GM12873 (cell line): ENCODE measurements at regions not wholly inside any gene's neighbourhood (a gene's known extent, or its start where the extent isn't known, plus 50 kb on each side); places are given as distances from the start of the nearest gene placed in this dataset.

ENCODE experiments used
- TF ChIP-seq, protein P1 (sequence below): IDR thresholded peaks from 2 replicates; pipeline ENCODE4 v1.5.1; 2012; ENCODE audit warnings: low read depth, mild to moderate bottlenecking, moderate library complexity, low read length, control low read depth; ENCODE audit not compliant: insufficient read depth; ENCODE audit errors: missing control alignments

DNA sequence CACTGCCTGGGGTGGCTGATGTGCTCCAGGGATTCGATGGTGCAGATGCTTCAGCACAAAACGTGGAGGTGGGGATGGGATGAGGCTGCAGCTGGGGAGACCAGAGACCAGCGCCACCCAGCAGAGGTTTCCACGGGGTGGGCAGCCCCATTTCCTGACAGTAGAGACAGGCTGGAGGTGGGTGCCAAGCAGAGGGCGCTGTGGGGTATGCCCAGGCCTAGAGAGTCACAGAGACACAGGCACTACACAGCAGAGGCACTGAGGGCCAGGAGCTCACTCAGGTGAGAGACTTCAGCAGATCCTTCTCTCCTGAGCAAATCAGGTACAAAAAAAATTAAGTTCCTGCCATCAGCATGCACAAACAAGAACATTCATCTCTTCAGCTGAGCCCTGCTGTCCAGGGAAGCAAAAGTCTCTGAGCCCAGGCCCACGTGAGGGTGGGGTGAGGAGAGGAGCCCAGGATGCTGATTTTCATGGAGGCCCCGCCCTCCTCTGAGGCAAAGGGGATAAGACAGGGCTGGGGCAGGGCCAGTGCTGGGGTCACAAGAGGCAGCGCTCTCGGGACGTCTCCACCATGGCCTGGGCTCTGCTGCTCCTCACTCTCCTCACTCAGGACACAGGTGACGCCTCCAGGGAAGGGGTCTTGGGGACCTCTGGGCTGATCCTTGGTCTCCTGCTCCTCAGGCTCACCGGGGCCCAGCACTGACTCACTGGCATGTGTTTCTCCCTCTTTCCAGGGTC lies 53.1 kb downstream of the GGTLC2 start:
- TF ChIP-seq, protein P1, sequence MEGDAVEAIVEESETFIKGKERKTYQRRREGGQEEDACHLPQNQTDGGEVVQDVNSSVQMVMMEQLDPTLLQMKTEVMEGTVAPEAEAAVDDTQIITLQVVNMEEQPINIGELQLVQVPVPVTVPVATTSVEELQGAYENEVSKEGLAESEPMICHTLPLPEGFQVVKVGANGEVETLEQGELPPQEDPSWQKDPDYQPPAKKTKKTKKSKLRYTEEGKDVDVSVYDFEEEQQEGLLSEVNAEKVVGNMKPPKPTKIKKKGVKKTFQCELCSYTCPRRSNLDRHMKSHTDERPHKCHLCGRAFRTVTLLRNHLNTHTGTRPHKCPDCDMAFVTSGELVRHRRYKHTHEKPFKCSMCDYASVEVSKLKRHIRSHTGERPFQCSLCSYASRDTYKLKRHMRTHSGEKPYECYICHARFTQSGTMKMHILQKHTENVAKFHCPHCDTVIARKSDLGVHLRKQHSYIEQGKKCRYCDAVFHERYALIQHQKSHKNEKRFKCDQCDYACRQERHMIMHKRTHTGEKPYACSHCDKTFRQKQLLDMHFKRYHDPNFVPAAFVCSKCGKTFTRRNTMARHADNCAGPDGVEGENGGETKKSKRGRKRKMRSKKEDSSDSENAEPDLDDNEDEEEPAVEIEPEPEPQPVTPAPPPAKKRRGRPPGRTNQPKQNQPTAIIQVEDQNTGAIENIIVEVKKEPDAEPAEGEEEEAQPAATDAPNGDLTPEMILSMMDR = no peak

DNA sequence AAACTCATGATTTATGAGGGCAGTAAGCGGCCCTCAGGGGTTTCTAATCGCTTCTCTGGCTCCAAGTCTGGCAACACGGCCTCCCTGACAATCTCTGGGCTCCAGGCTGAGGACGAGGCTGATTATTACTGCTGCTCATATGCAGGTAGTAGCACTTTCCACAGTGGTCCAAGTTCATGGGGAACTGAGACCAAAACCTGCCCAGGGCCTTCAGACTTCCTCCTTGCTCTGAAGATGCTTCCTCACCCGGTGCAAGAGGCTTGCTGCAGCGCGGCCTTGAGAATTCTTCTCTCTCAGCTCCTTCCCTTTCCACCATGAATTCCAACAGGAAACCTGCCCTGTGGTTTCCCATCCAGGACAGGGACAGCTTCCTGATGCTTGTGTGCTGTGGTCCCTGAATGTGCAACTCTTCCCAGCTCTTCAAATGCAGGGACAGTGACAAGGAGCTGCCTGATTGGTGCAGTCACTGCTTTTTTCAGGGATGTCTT lies 53.9 kb downstream of the GGTLC2 start:
- TF ChIP-seq, protein P1 = no peak

DNA sequence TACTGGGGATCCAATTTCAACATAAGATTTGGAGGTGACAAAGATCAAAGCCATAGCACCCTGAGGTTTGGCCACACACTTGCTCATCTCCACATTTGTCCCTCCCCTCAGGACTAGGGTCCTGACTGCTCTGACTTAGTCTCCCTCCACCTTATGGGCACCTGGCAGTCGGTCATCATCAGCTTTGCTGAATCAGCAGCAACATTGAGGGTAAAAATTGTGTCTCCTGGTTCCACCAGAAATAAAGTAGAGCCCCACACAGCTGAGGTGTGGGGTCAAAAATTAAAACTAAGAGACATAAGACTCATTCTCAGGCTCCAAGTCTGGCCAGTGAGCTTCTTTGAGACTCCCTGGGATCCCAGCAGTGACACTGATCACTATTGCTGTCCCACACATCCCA lies 56.2 kb downstream of the GGTLC2 start:
- TF ChIP-seq, protein P1 = no peak

DNA sequence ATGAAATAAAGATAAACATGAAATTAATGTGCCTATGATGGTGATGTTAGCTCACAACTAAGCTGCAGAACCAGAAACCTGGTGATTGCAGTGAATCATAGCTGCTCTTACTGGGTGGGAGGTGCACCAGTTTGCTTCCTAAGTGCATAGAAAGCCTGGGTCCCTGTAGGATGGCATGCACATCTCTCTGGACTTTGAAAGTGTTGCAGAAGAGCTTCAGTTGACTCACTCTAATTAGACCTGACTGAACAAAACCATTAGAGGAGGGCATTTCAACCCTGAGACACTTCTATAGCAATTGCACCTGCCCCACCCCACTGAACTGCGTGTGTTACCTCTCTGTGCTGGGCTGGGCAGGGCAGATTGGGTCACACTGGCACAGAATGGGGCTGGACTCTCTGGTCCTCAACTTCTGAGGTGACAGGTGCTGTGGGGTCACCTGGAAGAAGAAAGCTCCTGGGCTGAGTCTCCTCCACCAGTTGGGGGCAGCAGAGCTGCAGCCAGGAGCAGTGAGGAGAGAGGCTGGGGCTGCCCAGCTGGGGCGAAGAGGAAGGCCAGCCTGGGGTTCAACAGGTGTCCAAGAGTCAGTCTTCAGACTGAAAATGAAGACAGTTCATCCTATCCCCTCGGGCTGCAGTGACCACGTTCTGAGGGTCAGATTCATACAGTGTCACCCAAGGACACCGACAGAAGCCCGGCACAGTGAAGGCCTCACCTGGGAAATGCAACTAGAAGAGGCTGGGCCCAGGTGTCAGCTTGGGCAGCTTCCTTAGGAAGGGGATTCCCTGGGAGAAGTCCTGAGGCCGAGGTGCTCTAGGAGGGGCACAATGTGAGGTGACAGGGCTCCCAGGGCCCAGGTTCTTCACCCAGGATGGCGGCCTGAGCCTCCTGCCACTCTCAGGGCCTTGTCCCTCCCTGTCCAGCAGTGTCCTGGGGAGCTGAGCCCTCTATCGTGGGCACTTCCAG lies 58.1 kb downstream of the GGTLC2 start:
- TF ChIP-seq, protein P1 = peak; percentile 65

DNA sequence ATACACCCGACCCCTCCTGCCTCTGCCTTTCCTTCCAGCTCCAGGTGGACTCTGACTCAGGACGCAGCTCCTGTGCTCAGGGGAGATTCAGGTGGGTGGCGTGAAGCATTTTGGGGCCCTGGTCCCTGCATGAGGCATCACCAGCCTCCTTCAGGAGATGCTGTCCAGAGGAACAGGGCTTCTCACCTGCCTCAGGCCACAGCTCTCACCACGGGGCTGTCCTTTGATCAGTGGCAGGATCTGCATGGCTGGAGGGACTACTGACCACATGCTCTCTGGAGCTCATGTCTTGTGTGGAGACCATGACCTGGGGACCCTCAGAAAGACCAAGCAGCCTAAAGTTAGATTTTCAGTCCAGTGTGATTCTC lies 58.8 kb downstream of the GGTLC2 start:
- TF ChIP-seq, protein P1 = no peak

DNA sequence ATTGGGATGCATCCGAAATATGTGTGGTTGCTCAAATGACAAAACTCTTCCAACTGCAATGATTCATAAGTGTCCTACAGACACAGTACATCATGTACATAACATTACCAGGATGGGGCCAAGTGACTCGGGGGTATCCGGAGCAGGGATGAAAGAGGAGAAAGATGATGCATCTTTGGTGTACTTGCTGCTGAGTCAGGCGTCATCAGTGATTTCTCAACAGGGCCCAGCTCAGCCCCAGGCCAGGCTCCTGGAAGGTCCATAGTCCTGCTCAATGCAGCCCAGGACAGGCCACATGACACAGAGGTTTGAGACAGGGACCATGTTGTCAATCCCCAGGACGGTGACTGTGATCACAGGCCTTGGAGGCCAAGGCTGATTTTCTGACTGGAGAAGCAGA lies 59.3 kb downstream of the GGTLC2 start:
- TF ChIP-seq, protein P1 = no peak
